Testis (tissue), 2 donors: ENCODE measurements at regions not wholly inside any gene's neighbourhood (a gene's known extent, or its start where the extent isn't known, plus 50 kb on each side); places are given as distances from the start of the nearest gene placed in this dataset.

ENCODE experiments used
- DNase-seq: peaks from one replicate; pipeline ENCODE4 v3.0.0-alpha.2; 2019
- H3K27ac ChIP-seq, 2 donors: fragments of 200-600 bp; sonication (generic); one replicate each; pipeline ENCODE4 v1.5.1; 2019
- H3K27me3 ChIP-seq: fragments of 200-600 bp; sonication (generic); one replicate; pipeline ENCODE4 v1.5.1; 2019
- H3K36me3 ChIP-seq: fragments of 200-600 bp; sonication (generic); one replicate; pipeline ENCODE4 v1.5.1; 2017; ENCODE audit warnings: low read depth; ENCODE audit errors: missing control alignments
- H3K4me1 ChIP-seq: fragments of 200-600 bp; sonication (generic); one replicate; pipeline ENCODE4 v1.5.1; 2019
- H3K4me3 ChIP-seq, 2 donors: fragments of 200-600 bp; sonication (generic); one replicate each; pipeline ENCODE4 v1.5.1; 2017 to 2019
- H3K9me3 ChIP-seq: fragments of 200-600 bp; sonication (generic); one replicate; pipeline ENCODE4 v1.5.1; 2017
- CTCF ChIP-seq, 3 experiments: fragments of 450-650 bp in 2 of 3; fragments of 200-600 bp in 1 of 3; sonication (generic) in 1 of 3; IDR thresholded peaks; one replicate each; pipeline ENCODE4 v1.5.1; 2016 to 2019; ENCODE audit warnings: antibody characterized with exemption in 3 of 3, mild to moderate bottlenecking in 2 of 3, moderate library complexity in 1 of 3
- POLR2A ChIP-seq: fragments of 450-650 bp; IDR thresholded peaks from one replicate; pipeline ENCODE4 v1.6.1; 2017; ENCODE audit warnings: antibody characterized with exemption, mild to moderate bottlenecking, moderate library complexity
- WGBS, 2 donors: methylation state at CpG; one replicate each; pipeline ENCODE4 v1.1.5; 2018; 5-methylcytosine and 5-hydroxymethylcytosine counted together
- intact Hi-C: fragments of 100-400 bp; cut with DNase I; formaldehyde crosslinking; loops from one replicate; pipeline ENCODE4 v1.15.1; 2023; ENCODE audit warnings: low total_unique reads

- Histone ChIP-seq H3K9me3 (no peaks in the 10 kb centered on the region), H3K27me3 (no peaks in the 10 kb centered on the region), H3K27ac (no peak overlapping the region), H3K36me3 (no peaks in the 10 kb centered on the region), H3K4me1 (no peaks in the 10 kb centered on the region), H3K4me3 (no peak overlapping the region)
- TF ChIP-seq POLR2A = no peak
- DNase-seq = no peak
- intact Hi-C loops = no loop called here
- WGBS, 2 donors = 83 to 91% methylated on average over 1 of the region's 1 CpG
These were observed 92.9 kb upstream of the ARHGEF7 start for GRCh38 chr13:111022241-111022640.

- no peaks in the 10 kb centered on the region for H3K36me3 ChIP-seq
- intact Hi-C loops = no loop called here
- WGBS, 2 donors = 77 to 80% methylated on average over 1 of the region's 1 CpG
- no peak overlapping the region for H3K4me3 ChIP-seq
- TF ChIP-seq CTCF (IDR thresholded peaks at IDR 0.05) = no peak
- no peak for TF ChIP-seq POLR2A
- no peaks in the 10 kb centered on the region for H3K27me3 ChIP-seq
- no peak for DNase-seq
- H3K4me1 ChIP-seq = no peaks in the 10 kb centered on the region
- no peaks in the 10 kb centered on the region for H3K9me3 ChIP-seq
- no peak overlapping the region for H3K27ac ChIP-seq
These were observed 93.8 kb upstream of the ARHGEF7 start for GRCh38 chr13:111021270-111021669.

- Histone ChIP-seq H3K27ac (no peak overlapping the region), H3K36me3 (no peaks in the 10 kb centered on the region), H3K27me3 (no peaks in the 10 kb centered on the region), H3K4me1 (no peaks in the 10 kb centered on the region), H3K9me3 (no peaks in the 10 kb centered on the region), H3K4me3 (no peak overlapping the region)
- intact Hi-C loops = no loop called here
- TF ChIP-seq POLR2A (no peak), CTCF (IDR thresholded peaks at IDR 0.05) (no peak)
- DNase-seq = no peak
- 81 to 92% methylated on average over 4 to 6 of the region's 6 CpGs for WGBS, 2 donors
These were observed 94.6 kb upstream of the ARHGEF7 start for GRCh38 chr13:111020546-111020945.

GRCh38 chr13:111020021-111020420 lies 95.1 kb upstream of the ARHGEF7 start:
- no peak for DNase-seq
- H3K27me3 ChIP-seq = no peaks in the 10 kb centered on the region
- no peak overlapping the region for H3K4me3 ChIP-seq
- TF ChIP-seq POLR2A (no peak), CTCF (IDR thresholded peaks at IDR 0.05) (no peak)
- H3K9me3 ChIP-seq = no peaks in the 10 kb centered on the region
- H3K4me1 ChIP-seq = no peaks in the 10 kb centered on the region
- intact Hi-C loops = no loop called here
- no peak overlapping the region for H3K27ac ChIP-seq
- H3K36me3 ChIP-seq = no peaks in the 10 kb centered on the region
- WGBS, 2 donors = 96 to 97% methylated on average over 17 to 24 of the region's 24 CpGs

- WGBS, 2 donors = 58 to 70% methylated on average over 16 to 26 of the region's 26 CpGs
- Histone ChIP-seq H3K4me3 (no peak overlapping the region), H3K27ac (no peak overlapping the region), H3K9me3 (no peaks in the 10 kb centered on the region), H3K36me3 (no peaks in the 10 kb centered on the region), H3K27me3 (no peaks in the 10 kb centered on the region), H3K4me1 (no peaks in the 10 kb centered on the region)
- DNase-seq = no peak
- TF ChIP-seq POLR2A (no peak), CTCF (IDR thresholded peaks at IDR 0.05) (no peak)
- intact Hi-C loops = no loop called here
These were observed 97.2 kb upstream of the ARHGEF7 start for GRCh38 chr13:111017755-111018459.
